Fibroblast of the conjunctiva (primary cell): ENCODE measurements at regions not wholly inside any gene's neighbourhood (a gene's known extent, or its start where the extent isn't known, plus 50 kb on each side); places are given as distances from the start of the nearest gene placed in this dataset.
"Not testable (repeated sequence)": the region's sequence is repeated elsewhere in the genome, so short reads cannot be mapped to it uniquely, and the experiment has no call there.

Experiments
- DNase-seq: peaks from one replicate; pipeline ENCODE4 v3.0.0-alpha.2; 2010; ENCODE audit warnings: low read depth

DNA sequence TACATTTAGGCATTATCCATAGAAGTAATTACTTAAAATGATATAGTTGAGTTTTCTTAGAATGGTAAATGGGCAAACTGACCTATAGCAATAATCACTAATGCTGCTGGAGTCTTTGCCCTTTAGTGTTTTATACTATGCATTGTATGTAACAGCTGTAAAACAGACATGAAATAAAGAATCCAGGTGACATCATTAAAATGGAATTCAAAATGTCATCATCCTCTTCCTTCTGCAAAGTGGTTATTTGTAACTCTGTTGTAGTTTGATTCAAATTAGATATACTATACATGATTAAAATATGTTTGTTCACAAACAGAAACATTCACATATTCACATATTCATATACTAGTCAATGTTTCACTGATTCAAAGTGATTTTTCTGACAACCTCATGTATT, 598.8 kb downstream of the SLC16A7 start:
- no peak for DNase-seq

DNA sequence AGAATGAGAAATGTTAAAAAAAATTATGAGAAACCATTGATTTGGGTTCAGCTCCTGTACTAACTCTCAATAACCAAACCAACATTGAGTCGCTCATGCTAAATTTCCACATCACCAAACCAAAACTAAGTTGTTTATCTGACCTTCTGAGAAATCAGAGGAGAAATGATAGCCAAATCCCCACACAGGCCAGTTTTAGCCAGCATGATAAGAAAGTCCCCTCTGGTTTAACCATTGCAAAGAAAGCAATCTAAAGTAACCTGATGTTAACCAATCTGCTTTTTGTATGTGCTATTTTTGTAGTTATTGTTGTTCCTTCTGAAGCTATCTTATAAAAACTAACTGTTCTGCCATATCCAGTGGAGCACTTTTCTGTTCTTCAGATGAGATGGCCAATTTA, 599.7 kb downstream of the SLC16A7 start:
- DNase-seq = no peak

DNA sequence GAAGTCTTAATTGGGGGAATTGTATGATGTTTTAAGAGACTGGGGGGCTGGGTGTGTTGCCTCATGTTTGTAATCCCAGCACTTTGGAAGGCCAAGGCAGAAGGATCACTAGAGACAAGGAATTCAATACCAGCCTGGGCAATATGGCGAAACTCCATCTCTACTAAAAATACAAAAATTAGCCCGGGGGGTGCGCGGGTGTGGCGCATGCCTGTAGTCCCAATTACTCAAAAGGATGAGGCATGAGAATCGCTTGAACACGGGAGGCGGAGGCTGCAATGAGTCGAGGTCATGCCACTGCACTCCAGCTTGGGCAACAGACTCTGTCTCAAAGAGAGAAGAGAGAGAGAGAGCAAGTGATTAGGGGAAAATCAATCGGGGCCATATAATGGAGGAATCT, 600.5 kb downstream of the SLC16A7 start:
- no peak for DNase-seq

DNA sequence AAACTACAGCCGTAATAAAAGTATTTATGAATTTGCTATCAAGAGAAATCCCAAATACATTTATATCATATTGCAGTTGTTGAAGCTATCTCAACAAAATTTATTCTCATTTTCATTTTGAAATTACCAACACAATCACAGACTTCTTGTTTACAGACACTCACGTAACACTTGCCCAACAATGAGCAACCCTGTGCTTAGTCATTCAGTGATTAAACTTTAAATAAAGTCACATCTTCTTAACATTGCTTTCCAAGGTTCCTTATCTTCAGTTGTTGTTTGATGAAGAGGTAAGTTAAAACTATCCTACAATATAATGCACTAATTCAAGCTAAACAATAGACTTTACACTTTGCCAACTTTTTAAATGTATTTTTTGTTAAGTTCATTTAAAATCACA, 601.8 kb downstream of the SLC16A7 start:
- DNase-seq = no peak

DNA sequence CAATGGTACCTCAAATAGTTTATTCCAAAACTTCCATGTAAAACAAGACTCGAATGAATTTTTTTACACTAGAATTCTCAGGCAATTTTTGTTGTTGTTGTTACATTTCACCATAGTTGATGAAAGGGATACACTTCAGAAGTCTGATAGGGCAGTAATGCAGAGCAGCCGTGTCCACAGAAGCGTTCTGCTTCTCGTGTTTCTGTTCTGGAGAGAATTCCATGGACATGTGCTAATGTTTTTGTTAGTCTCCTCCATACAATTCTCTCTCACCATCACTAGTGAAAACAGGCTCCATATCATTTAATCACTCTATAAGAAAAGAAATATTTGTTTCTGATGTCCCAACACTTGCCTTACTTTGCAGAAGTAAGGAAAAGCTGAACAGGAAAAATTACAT, 606.1 kb downstream of the SLC16A7 start:
- peak; percentile 3 for DNase-seq

DNA sequence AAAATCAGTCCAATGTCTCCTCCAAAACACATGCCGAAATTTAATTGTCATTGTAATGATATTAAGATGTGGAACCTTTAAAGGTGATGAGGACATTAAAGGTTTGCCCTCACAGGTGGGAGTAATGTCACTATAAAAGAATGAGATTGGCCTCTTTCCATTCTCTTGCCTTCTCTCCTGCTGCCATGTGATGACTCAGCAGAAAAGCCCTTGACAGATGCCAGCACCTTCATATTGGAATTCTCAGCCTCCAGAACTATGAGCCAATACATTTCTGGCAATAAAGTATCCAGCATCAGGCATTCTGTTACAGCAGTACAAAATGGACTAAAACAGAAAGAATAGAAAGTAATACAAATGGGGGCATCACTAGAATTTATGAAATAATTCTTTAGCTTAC, 609.7 kb downstream of the SLC16A7 start:
- DNase-seq = peak; percentile 9

DNA sequence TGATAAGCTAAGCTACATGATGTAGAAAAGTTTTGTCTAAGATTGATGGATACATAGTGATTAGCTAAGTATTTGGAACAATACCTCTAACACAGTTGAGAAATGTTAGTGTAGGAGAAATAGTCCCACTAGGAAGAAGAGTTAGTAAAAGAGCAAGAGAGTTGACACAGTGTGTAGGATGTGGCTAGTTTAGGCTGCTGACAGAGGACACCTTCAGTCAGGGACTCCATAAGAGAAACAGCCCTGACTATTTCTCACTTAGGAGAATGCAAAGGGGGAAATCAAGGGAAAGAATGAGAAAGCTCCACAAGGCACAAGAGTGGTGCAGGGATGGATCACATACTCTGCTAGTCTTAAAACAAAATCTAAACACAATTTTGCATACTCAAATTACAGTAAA, 613.7 kb downstream of the SLC16A7 start:
- no peak for DNase-seq

DNA sequence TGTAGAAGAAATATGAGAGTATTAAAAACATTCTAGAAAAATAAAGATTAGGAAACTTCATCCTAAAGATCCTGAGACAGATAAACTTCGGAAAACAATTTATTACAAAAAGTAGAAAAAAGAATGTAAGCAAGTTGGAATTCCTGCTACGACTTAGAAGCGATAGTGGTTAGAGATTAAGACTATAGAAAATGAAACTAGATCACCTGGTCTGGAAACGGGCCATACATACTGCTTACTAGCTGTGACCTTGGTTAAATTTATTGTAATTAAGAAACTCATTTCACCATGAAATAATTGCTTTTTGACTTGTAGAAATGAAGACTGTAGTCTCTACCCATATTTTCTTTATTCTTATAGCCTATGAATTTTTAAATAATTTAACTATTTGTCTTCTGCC, 614.1 kb downstream of the SLC16A7 start:
- no peak for DNase-seq

DNA sequence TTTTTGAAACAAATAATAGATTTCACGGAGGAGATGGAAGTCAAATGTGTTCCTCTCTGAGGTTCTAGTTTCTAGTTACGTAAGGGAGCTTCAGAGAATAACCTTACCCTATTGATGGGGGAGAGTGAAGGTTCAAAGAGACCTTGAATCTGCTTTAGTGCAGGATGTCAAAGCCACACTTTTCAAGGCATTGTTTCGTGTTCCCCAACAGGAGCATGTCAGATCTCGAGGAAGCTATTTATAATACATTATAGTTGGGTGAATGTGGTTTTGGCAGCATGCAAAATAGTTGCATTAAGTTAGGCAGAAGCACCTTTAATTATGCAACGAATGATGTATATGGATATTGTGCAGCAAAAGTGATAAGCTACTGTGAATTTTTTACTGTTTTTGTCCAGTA, 614.9 kb downstream of the SLC16A7 start:
- no peak for DNase-seq

DNA sequence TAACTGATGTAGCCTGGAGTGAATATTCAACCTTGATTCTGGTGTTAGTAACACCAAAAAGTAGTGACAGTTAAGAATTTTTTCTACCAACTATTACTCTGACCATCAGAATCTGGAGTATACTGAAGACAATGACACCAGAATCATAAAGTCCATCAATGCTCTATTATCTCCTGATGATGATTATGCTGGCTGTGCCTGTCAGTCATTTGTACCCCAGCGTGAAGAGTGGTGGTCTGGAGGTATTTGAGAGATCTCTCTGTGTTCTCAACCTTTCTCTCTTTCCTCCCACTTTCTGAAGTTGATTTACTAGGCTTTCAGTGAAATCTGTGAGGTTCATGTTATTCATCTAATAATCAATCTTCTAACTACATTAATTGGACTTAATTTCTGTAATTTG, 615.4 kb downstream of the SLC16A7 start:
- no peak for DNase-seq

DNA sequence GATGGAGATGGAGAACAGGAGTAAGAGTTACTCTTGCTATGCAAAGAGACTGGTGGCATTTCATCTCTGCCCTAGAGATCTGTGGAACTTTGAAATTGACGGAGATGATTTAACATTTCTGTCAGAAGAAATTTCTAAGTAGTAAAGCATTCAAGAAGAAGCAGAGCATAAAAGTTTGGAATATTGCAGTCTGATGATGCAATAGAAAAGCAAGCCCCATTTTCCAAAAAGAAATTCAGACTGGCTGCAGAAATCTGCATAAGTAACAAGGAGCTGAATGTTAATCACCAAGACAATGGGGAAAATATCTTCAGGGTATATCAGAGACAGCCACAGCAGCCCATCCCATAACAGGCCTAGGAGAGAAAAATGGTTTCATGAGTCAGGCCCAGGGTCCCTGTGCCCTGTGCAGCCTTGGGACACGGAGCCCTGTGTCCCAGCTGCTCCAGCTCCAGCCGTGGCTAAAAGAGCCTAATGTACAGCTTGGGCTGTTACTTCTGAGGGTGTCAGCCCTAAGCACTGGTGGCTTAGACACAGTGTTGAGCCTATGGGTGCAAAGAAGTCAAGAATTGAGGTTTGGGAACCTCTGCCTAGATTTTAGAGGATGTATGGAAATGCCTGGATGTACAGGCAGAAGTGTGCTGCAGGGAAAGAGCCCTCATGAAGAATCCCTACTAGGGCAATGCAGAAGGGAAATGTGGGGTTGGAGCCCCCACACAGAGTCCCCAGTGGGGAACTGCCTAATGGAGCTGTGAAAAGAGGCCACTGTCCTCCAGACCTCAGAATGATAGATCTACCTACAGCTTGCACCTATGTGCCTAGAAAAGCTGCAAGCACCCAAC, 616.6 kb downstream of the SLC16A7 start:
- no peak for DNase-seq

DNA sequence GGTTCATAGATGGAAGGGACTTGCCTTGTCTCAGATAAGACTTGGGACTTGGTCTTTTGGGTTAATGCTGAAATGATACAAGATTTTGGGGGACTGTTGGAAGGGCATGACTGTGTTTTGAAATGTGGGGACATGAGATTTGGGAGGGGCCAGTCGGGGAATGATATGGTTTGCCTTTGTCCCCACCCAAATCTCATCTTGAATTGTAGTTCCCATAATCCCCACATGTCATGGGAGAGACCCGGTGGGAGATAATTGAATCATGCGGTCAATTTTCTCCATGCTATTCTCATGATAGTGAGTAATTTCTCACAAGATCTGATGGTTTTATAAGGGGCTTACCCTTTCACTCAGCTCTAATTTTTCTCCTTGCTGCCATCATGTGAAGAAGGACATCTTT, 617.4 kb downstream of the SLC16A7 start:
- not testable (repeated sequence) for DNase-seq

DNA sequence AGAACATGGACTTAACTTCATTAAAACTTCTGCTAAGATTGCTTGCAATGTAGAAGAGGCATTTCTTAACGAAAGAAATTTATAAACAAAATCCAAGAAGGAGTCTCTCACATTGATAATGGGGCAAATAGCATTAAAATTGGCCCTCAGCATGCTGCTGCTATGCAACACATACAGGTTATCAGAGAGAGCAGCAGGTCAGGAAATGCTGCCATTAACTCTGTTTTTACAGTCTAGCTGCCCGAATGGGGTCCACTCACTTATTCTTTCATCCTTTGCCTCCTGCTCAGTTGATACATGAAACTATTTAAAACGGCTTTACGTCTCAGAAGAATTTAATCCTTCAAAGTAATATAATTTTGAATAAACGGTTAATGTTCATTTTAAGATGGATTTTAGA, 620.4 kb downstream of the SLC16A7 start:
- DNase-seq = no peak

DNA sequence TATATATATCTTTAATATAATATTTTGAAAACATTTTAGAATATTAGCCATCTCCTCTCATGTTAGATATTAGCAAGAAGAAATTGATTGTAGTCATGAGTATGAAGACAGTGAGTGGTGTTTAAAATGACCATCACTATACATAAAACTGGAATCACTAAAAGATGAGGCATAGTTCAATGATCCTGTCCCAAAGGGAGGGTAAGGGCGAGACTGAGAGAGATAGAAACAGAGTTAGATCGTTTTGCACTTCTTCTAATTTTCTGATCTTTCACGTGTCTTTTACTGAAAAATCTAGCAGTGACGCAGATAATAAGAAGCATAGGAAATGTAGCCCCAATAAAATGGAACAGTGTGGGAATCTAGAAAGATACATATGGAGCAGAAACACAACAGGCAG, 627.4 kb downstream of the SLC16A7 start:
- no peak for DNase-seq

DNA sequence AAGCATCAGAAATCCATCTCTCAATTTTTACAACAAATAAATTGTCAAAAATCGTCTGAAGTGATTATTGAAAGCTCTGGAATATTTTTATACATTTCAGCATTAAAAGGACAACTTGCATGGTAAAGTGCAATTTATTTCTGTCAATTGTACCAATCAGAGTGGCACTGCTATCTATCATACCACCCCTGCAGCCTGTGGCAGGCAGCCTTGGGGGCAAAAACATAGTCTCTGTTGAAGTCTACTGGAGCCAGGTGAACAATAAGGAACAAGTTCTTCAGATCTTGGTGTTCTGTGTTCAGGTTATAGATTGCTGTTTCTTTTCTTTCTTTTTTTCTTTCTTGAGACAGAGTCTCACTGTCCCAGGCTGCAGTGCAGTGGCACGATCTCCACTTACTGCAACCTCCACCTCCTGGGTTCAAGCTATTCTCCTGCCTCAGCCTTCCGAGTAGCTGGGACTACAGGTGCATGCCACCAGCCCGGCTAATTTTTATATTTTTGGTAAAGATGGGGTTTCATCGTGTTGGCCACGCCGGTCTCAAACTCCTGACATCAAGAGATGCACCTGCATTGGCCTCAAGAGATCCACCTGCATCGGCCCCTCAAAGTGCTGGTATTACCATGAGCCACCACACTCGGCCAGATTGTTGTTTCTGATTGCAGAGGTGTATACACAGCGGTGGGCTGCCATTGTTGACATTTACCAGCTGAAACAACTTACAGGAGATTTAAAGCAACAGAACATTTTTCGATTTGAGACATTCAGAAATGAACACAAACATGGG, 629.6 kb downstream of the SLC16A7 start:
- no peak for DNase-seq

DNA sequence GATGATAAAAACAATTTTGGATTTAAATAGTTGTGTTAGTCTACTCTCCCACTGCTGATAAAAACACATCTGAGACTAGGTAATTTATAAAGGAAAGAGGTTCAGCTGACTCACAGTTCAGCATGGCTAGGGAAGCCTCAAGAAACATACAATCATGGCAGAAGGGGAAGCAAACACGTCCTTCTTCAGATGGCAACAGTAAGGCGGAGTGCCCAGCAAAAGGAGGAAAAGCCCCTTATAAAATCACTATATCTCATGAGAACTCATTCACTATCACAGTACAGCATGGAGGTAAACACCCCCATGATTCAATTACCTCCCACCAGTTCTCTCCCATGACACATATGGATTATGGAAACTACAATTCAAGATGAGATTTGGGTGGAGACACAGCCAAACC, 632.1 kb downstream of the SLC16A7 start:
- no peak for DNase-seq

DNA sequence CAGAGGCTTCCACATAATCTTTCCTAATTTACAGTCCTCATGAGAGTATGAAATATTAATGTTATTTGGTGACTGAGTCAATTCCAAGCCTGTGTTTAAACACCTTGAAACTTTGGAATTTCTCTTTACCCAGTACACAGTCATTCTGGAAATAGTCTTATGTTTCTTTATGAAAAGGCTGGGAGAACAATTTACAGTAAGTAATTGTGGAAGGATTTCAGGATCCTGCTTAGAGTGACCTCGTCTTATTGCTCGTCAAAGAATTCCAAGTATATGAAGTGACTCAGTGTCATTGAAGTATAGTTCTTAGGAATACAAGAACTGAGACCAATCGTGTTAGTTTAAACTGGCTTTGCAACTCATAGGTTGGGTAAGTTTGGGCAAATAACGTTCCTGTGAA, 634.2 kb downstream of the SLC16A7 start:
- DNase-seq = no peak

DNA sequence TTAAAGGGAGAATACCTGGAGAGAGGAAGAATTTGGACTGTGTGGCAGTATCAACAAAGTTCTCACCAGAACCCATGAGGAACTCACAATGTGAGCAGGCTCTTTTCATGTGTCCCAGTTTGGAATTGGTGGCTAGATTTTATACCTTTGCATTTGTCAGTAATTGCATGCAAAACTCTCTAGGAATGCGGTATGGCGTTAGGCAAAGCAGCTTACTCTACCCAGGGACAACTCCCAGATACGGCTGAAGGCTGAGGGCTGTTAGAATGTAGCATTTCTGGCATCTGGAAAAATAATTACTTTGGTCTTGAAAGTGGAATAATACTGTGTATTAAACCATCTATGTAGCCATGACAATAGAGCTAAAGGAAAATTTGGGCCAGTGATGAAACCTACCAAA, 635.5 kb downstream of the SLC16A7 start:
- no peak for DNase-seq

DNA sequence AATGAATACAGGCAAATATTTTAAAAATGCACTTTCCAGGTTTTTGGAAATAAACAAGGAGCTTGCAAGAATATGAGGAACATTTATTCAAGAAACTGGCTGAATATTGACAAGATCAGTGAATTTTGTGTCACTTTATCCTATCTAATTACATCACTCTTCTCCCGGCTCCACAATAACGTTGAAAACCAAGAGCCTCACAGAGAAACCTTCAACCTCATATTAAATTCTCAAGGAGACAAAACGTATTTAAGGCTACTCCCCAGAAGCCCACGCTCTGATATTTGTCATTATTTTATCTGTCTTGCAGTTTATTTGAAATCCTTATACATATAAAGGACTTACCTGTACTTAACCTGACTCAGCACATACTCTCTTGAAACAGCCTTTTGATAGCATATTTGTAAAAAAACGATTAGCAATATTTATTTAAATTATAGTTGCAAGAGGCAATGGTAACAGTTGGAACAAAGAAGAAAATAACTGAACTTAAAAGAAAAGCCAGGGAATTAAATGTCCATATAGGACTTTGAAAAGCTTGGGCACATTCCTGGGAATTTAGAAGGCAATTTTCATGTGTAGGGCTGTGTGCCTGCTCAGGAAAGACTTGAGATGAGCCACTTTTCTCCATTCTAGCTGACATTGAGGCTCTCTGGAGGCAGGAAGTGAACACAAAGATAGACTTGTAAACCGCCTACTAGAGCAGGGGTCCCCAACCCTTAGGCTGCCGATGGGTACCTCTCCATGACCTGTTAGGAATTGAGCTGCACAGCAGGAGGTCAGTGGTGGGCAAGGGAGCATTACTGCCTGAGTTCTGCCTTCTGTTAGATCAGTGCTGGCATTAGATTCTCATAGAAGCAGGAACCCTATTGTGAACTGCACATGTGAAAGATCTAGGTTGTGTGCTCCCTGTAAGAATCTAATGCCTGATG, 636.4 kb downstream of the SLC16A7 start:
- no peak for DNase-seq

DNA sequence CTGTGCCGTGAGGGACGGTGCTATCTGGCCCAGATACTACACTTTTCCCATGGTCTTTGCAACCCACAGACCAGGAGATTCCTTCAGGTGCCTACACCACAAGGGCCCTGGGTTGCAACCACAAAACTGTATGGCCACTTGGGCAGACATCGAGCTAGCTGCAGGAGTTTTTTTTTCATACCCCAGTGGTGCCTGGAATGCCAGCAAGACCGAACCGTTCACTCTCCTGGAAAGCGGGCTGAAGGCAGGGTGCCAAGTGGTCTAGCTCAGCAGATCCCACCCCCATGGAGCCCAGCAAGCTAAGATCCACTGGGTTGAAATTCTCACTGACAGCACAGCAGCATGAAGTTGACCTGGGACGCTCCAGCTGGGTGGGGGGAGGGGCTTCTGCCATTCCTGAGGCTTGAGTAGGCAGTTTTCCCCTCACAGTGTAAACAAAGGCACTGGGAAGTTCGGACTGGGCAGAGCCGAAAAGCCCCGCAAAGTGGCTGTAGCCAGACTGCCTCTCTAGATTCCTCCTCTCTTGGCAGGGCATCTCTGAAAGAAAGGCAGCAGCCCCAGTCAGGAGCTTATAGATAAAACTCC, 638.9 kb downstream of the SLC16A7 start:
- DNase-seq = not testable (repeated sequence)

DNA sequence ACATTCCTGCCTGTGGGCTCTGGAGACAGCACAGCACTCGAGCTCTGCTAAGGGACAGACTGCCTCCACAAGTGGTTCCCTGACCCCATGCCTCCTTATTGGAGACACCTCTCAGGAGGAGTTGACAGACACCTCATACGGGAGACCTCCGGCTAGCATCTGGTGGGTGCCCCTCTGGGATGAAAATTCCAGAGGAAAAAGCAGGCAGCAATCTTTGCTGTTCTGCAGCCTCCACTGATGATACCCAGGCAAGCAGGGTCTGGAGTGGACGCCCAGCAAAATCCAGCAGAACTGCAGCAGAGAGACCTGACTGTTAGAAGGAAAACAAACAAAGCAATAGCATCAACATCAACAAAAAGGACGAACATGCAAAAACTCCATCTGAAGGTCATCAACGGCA, 639.4 kb downstream of the SLC16A7 start:
- DNase-seq = no peak

DNA sequence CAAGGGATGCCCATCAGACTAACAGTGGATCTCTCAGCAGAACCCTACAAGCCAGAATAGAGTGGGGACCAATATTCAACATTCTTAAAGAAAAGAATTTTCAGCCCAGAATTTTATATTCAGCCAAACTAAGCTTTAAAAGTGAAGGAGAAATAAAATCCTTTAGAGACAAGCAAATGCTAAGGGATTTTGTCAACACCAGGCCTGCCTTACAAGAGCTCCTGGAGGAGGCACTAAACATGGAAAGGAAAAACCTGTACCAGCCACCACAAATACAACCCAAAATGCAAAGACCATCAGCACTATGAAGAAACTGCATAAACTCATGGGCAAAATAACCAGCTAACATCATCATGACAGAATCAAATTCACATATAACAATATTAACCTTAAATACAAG, 640.6 kb downstream of the SLC16A7 start:
- not testable (repeated sequence) for DNase-seq
